Thyroid gland (tissue), 4 donors: ENCODE measurements at regions not wholly inside any gene's neighbourhood (a gene's known extent, or its start where the extent isn't known, plus 50 kb on each side); places are given as distances from the start of the nearest gene placed in this dataset.

Source experiments
- DNase-seq, 2 donors: peaks; one replicate each; pipeline ENCODE4 v3.0.0-alpha.2; 2019
- H3K27ac ChIP-seq, 3 donors: fragments of 200-600 bp; sonication (generic); 1 replicate in 2 of 3; 2 replicates in 1 of 3; pipeline ENCODE4 v1.5.1; 2016 to 2019; ENCODE audit warnings: mild to moderate bottlenecking in 1 of 3, moderate library complexity in 1 of 3
- H3K27me3 ChIP-seq: fragments of 200-600 bp; sonication (generic); one replicate; pipeline ENCODE4 v1.5.1; 2019
- H3K36me3 ChIP-seq, 2 donors: fragments of 200-600 bp; sonication (generic); one replicate each; pipeline ENCODE4 v1.5.1; 2016 to 2019
- H3K4me1 ChIP-seq, 2 donors: fragments of 200-600 bp; sonication (generic); one replicate each; pipeline ENCODE4 v1.5.1; 2017 to 2019
- H3K4me3 ChIP-seq, 3 donors: fragments of 200-600 bp; sonication (generic); replicated peaks in 1 of 3; 1 replicate in 2 of 3; 2 replicates in 1 of 3; pipeline ENCODE4 v1.5.1; 2016; ENCODE audit warnings: mild to moderate bottlenecking in 1 of 3
- H3K9me3 ChIP-seq: fragments of 200-600 bp; sonication (generic); one replicate; pipeline ENCODE4 v1.5.1; 2017
- CTCF ChIP-seq, 6 experiments: fragments of 200-600 bp in 3 of 6; fragments of 450-650 bp in 3 of 6; sonication (generic) in 3 of 6; IDR thresholded peaks; one replicate each; pipeline ENCODE4 v1.5.1; 2016 to 2019; ENCODE audit warnings: antibody characterized with exemption in 6 of 6, mild to moderate bottlenecking in 2 of 6, inconsistent platforms in 1 of 6, moderate library complexity in 1 of 6
- POLR2A ChIP-seq, 2 donors: fragments of 450-650 bp; IDR thresholded peaks; one replicate each; pipeline ENCODE4 v1.6.1; 2017; ENCODE audit warnings: antibody characterized with exemption in 2 of 2, mild to moderate bottlenecking in 2 of 2, moderate library complexity in 1 of 2
- WGBS, 2 donors: methylation state at CpG; one replicate each; pipeline ENCODE4 v1.1.5; 2017; 5-methylcytosine and 5-hydroxymethylcytosine counted together
- intact Hi-C: fragments of 100-400 bp; cut with DNase I; formaldehyde crosslinking; loops from one replicate; pipeline ENCODE4 v1.15.1; 2023

GRCh38 chr19:31781542-31781941 lies 432.3 kb upstream of the TSHZ3 start:
- no peak overlapping the region for H3K27ac ChIP-seq
- H3K4me3 ChIP-seq: no peak overlapping the region
- 92 to 93% methylated on average over 4 of the region's 4 CpGs for WGBS, 2 donors
- no peaks in the 10 kb centered on the region for H3K9me3 ChIP-seq
- H3K36me3 ChIP-seq: no peaks in the 10 kb centered on the region
- no peaks in the 10 kb centered on the region for H3K4me1 ChIP-seq
- no peak for DNase-seq
- H3K27me3 ChIP-seq: no peaks in the 10 kb centered on the region
- TF ChIP-seq POLR2A (IDR thresholded peaks at IDR 0.05): no peak
- TF ChIP-seq CTCF (IDR thresholded peaks at IDR 0.05): no peak
- intact Hi-C loops: no loop called here

GRCh38 chr19:31783592-31783991 lies 434.4 kb upstream of the TSHZ3 start:
- Histone ChIP-seq H3K4me1 (no peaks in the 10 kb centered on the region), H3K9me3 (no peaks in the 10 kb centered on the region), H3K4me3 (no peak overlapping the region), H3K36me3 (no peaks in the 10 kb centered on the region), H3K27ac (no peak overlapping the region), H3K27me3 (no peaks in the 10 kb centered on the region)
- TF ChIP-seq CTCF (IDR thresholded peaks at IDR 0.05): no peak
- TF ChIP-seq POLR2A (IDR thresholded peaks at IDR 0.05): no peak
- 60 to 87% methylated on average over 9 of the region's 9 CpGs for WGBS, 2 donors
- no peak for DNase-seq
- intact Hi-C loops: no loop called here

- H3K4me1 ChIP-seq: no peaks in the 10 kb centered on the region
- TF ChIP-seq CTCF (IDR thresholded peaks at IDR 0.05): no peak
- H3K9me3 ChIP-seq: no peaks in the 10 kb centered on the region
- no peak for DNase-seq
- intact Hi-C loops: no loop called here
- no peak overlapping the region for H3K27ac ChIP-seq
- no peaks in the 10 kb centered on the region for H3K36me3 ChIP-seq
- WGBS, 2 donors: 43 to 57% methylated on average over 3 of the region's 3 CpGs
- no peaks in the 10 kb centered on the region for H3K27me3 ChIP-seq
- H3K4me3 ChIP-seq: no peak overlapping the region
Observed at GRCh38 chr19:31784671-31785101, 435.4 kb upstream of the TSHZ3 start.

GRCh38 chr19:31801611-31802010 lies 452.4 kb upstream of the TSHZ3 start:
- intact Hi-C loops: no loop called here
- WGBS, 2 donors: 81 to 83% methylated on average over 4 of the region's 4 CpGs

GRCh38 chr19:31803835-31804446 lies 454.7 kb upstream of the TSHZ3 start:
- TF ChIP-seq CTCF (IDR thresholded peaks at IDR 0.05) (no peak), POLR2A (IDR thresholded peaks at IDR 0.05) (no peak)
- Histone ChIP-seq H3K36me3 (no peaks in the 10 kb centered on the region), H3K4me3 (no peak overlapping the region), H3K9me3 (no peaks in the 10 kb centered on the region), H3K27me3 (no peaks in the 10 kb centered on the region), H3K4me1 (no peaks in the 10 kb centered on the region), H3K27ac (no peak overlapping the region)
- DNase-seq: no peak
- 87 to 96% methylated on average over 6 of the region's 6 CpGs for WGBS, 2 donors
- intact Hi-C loops: no loop called here

More at GRCh38 chr19:31801611-31802010, 452.4 kb upstream of the TSHZ3 start:
- no peak for TF ChIP-seq CTCF (IDR thresholded peaks at IDR 0.05)
- no peak for TF ChIP-seq POLR2A (IDR thresholded peaks at IDR 0.05)
- no peak for DNase-seq
- Histone ChIP-seq H3K4me1 (no peaks in the 10 kb centered on the region), H3K9me3 (no peaks in the 10 kb centered on the region), H3K27me3 (no peaks in the 10 kb centered on the region), H3K27ac (no peak overlapping the region), H3K4me3 (no peak overlapping the region), H3K36me3 (no peaks in the 10 kb centered on the region)
